ENCODE measurements at regions not wholly inside any gene's neighbourhood (a gene's known extent, or its start where the extent isn't known, plus 50 kb on each side); places are given as distances from the start of the nearest gene placed in this dataset.

GRCh38 chr11:15883455-15883920, 472.9 kb downstream of the SOX6 start:
- no peak for TF ChIP-seq POLR2A (IDR thresholded peaks at IDR 0.05)
- no peak for TF ChIP-seq POLR2AphosphoS5 (IDR thresholded peaks at IDR 0.05)
